ENCODE measurements at regions not wholly inside any gene's neighbourhood (a gene's known extent, or its start where the extent isn't known, plus 50 kb on each side); places are given as distances from the start of the nearest gene placed in this dataset.

DNA sequence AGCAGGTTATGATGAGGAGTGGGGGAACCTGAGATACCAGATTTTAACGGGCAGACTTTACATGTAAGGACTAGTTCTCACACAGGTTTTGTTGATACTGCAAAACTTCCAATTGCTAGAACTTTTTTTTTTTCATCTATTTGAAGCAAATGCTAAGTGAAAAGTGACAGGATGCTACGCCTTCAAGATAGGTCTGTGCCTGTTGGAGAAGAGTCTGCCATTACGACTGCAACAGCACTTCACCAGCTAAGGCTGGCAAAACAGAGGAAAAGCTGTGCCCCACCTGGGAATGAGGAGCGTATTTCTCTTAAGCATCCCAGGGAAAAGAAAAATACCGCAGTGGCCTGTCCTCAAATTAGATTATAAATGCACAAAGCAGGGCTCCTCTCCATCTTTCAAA is 102.0 kb upstream of the CDH6 start:
- no peak for TF ChIP-seq POLR2A (IDR thresholded peaks at IDR 0.05)
- TF ChIP-seq EP300 (IDR thresholded peaks at IDR 0.05), result no peak
- TF ChIP-seq, protein P1, sequence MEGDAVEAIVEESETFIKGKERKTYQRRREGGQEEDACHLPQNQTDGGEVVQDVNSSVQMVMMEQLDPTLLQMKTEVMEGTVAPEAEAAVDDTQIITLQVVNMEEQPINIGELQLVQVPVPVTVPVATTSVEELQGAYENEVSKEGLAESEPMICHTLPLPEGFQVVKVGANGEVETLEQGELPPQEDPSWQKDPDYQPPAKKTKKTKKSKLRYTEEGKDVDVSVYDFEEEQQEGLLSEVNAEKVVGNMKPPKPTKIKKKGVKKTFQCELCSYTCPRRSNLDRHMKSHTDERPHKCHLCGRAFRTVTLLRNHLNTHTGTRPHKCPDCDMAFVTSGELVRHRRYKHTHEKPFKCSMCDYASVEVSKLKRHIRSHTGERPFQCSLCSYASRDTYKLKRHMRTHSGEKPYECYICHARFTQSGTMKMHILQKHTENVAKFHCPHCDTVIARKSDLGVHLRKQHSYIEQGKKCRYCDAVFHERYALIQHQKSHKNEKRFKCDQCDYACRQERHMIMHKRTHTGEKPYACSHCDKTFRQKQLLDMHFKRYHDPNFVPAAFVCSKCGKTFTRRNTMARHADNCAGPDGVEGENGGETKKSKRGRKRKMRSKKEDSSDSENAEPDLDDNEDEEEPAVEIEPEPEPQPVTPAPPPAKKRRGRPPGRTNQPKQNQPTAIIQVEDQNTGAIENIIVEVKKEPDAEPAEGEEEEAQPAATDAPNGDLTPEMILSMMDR (IDR thresholded peaks at IDR 0.05), result no peak
- Histone ChIP-seq H3K9me3 (no peaks in the 10 kb centered on the region), H3K27me3 (no peaks in the 10 kb centered on the region), H3K4me1 (ENCODE audit: insufficient read depth) (no peaks in the 10 kb centered on the region), H3K36me3 (no peaks in the 10 kb centered on the region), H3K4me3 (no peak overlapping the region), H3K27ac (no peak overlapping the region)
- intact Hi-C loops (cut with DNase I), result no loop called here
- DNase-seq, result no peak
- WGBS, 3 donors, result 84 to 90% (median 85%) methylated on average over 5 of the region's 5 CpGs

DNA sequence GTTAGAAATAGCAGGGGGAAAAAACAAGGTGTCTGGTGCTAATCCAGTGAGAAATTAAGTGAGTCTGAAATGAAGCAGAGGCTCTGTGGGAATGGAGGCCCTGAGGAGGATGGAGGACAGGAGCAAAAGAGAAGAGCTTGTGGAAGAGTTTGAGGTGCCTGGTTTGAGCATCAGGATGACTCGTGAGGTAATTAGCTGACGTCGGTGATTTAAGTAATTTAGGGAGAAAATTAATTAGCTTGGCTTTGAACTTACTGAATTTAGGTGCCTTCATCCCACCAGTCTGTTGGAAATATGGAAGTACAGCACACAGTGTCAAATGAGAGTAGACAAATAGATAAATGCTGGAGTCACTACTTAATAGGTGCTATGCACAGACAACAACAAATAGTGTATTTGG is 103.0 kb upstream of the CDH6 start:
- WGBS, 3 donors, result 75 to 85% (median 82%) methylated on average over 3 of the region's 3 CpGs
- Histone ChIP-seq H3K4me1 (ENCODE audit: insufficient read depth) (no peaks in the 10 kb centered on the region), H3K4me3 (no peak overlapping the region), H3K9me3 (no peaks in the 10 kb centered on the region), H3K27ac (no peak overlapping the region), H3K36me3 (no peaks in the 10 kb centered on the region), H3K27me3 (no peaks in the 10 kb centered on the region)
- no peak for DNase-seq
- intact Hi-C loops (cut with DNase I), result no loop called here
- TF ChIP-seq POLR2A (IDR thresholded peaks at IDR 0.05) (no peak), EP300 (IDR thresholded peaks at IDR 0.05) (no peak)
- TF ChIP-seq, protein P1 (IDR thresholded peaks at IDR 0.05), result no peak

DNA sequence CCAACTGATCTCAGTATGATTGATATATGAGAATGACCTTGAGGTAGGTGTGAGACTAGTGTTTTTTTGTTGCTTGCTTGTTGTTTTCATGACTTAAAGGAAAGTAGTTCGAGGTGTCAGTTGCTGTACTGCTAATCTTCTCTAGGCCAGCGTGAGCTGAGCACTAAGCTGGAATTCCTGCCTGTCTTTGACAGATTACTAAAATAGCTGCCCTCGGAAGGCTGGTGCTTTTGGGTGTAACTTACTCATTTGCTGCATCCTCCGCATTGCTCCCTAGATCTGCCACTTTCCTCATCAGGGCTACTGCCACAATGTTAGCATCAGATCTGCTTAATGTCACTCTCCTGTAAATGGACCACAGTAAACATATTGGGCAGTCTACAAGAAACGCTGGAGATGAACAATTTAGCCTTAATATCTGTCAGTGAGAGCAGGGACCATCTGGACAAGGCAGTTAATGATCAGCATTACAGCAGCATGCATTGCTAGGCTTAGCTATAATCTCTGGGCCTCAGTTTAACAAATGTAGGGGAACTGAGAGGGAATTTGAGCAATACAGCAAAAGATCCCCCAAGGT is 106.6 kb upstream of the CDH6 start:
- TF ChIP-seq, protein P1 (IDR thresholded peaks at IDR 0.05), result no peak
- TF ChIP-seq EP300 (IDR thresholded peaks at IDR 0.05), result no peak
- no peak for TF ChIP-seq POLR2A (IDR thresholded peaks at IDR 0.05)
- WGBS, 3 donors, result 51 to 52% (median 51%) methylated on average over 5 of the region's 5 CpGs
- no peak for DNase-seq
- no peaks in the 10 kb centered on the region for H3K4me1 ChIP-seq (ENCODE audit: insufficient read depth)
- no peak overlapping the region for H3K4me3 ChIP-seq
- H3K27ac ChIP-seq, result no peak overlapping the region
- no peaks in the 10 kb centered on the region for H3K36me3 ChIP-seq
- H3K9me3 ChIP-seq, result no peaks in the 10 kb centered on the region
- H3K27me3 ChIP-seq, result no peaks in the 10 kb centered on the region
- intact Hi-C loops (cut with DNase I), result no loop called here

DNA sequence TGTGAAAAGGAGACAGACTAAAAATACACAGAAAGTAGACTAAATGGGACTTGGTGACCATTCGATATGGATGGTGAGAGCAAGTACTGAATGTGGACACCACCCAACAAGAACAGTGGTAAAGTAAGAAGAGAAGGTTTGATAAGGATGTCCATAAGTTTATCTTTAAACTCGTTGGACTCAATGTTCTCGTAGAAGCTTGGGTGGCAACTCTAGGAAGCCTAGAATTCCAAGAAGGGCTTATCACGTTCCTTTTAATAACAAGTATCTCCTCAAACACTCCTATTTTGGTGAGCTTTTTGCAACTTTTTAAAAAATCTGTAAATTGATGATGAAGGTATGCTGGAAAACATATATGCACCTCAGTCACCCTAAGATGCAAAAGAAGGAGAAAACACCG is 108.6 kb upstream of the CDH6 start:
- no peaks in the 10 kb centered on the region for H3K36me3 ChIP-seq
- WGBS, 3 donors, result 70 to 88% (median 71%) methylated on average over 5 of the region's 5 CpGs
- TF ChIP-seq EP300 (IDR thresholded peaks at IDR 0.05), result no peak
- TF ChIP-seq, protein P1 (IDR thresholded peaks at IDR 0.05), result no peak
- no peak for TF ChIP-seq POLR2A (IDR thresholded peaks at IDR 0.05)
- H3K27ac ChIP-seq, result no peak overlapping the region
- H3K4me3 ChIP-seq, result no peak overlapping the region
- no peaks in the 10 kb centered on the region for H3K9me3 ChIP-seq
- intact Hi-C loops (cut with DNase I), result no loop called here
- no peaks in the 10 kb centered on the region for H3K27me3 ChIP-seq
- no peaks in the 10 kb centered on the region for H3K4me1 ChIP-seq (ENCODE audit: insufficient read depth)
- no peak for DNase-seq

Measured in ovary (tissue), 7 donors.